T-helper 9 cell (primary cell): ENCODE measurements at regions not wholly inside any gene's neighbourhood (a gene's known extent, or its start where the extent isn't known, plus 50 kb on each side); places are given as distances from the start of the nearest gene placed in this dataset.

Source experiments
- DNase-seq: peaks from one replicate; pipeline ENCODE4 v3.0.0-alpha.2; 2020

- DNase-seq = no peak
These were observed 129.0 kb upstream of the TNFAIP3 start for GRCh38 chr6:137737836-137738596.

- no peak for DNase-seq
These were observed 128.0 kb upstream of the TNFAIP3 start for GRCh38 chr6:137738931-137739504.

- DNase-seq = no peak
These were observed 127.5 kb upstream of the TNFAIP3 start for GRCh38 chr6:137739544-137739943.

GRCh38 chr6:137740091-137740755, 126.8 kb upstream of the TNFAIP3 start:
- no peak for DNase-seq

GRCh38 chr6:137740967-137741761, 125.9 kb upstream of the TNFAIP3 start:
- no peak for DNase-seq

GRCh38 chr6:137743493-137743892, 123.6 kb upstream of the TNFAIP3 start:
- DNase-seq = no peak

GRCh38 chr6:137744877-137745276, 122.2 kb upstream of the TNFAIP3 start:
- no peak for DNase-seq

GRCh38 chr6:137745321-137745720, 121.7 kb upstream of the TNFAIP3 start:
- DNase-seq = no peak

- no peak for DNase-seq
These were observed 120.8 kb upstream of the TNFAIP3 start for GRCh38 chr6:137746264-137746663.

- no peak for DNase-seq
These were observed 117.3 kb upstream of the TNFAIP3 start for GRCh38 chr6:137749696-137750211.

GRCh38 chr6:137750297-137750696, 116.8 kb upstream of the TNFAIP3 start:
- DNase-seq = no peak

- DNase-seq = no peak
These were observed 115.1 kb upstream of the TNFAIP3 start for GRCh38 chr6:137751768-137752560.

- no peak for DNase-seq
These were observed 112.7 kb upstream of the TNFAIP3 start for GRCh38 chr6:137754366-137754765.

GRCh38 chr6:137754866-137755265, 112.2 kb upstream of the TNFAIP3 start:
- DNase-seq = no peak

GRCh38 chr6:137755284-137755683, 111.8 kb upstream of the TNFAIP3 start:
- DNase-seq = no peak

GRCh38 chr6:137756788-137757187, 110.3 kb upstream of the TNFAIP3 start:
- no peak for DNase-seq

GRCh38 chr6:137758661-137759060, 108.4 kb upstream of the TNFAIP3 start:
- no peak for DNase-seq

GRCh38 chr6:137759624-137760023, 107.4 kb upstream of the TNFAIP3 start:
- DNase-seq = no peak

- DNase-seq = no peak
These were observed 106.0 kb upstream of the TNFAIP3 start for GRCh38 chr6:137761072-137761471.

GRCh38 chr6:137761487-137761886, 105.6 kb upstream of the TNFAIP3 start:
- DNase-seq = no peak

GRCh38 chr6:137762168-137763090, 104.6 kb upstream of the TNFAIP3 start:
- no peak for DNase-seq
